Transverse colon (tissue), 4 donors: ENCODE measurements at regions not wholly inside any gene's neighbourhood (a gene's known extent, or its start where the extent isn't known, plus 50 kb on each side); places are given as distances from the start of the nearest gene placed in this dataset.

ENCODE experiments used
- DNase-seq: peaks from one replicate; pipeline ENCODE4 v3.0.0-alpha.2; 2019
- H3K27ac ChIP-seq, 4 donors: fragments of 200-600 bp; sonication (generic); 2 replicates each; pipeline ENCODE4 v1.5.1; 2016 to 2018; ENCODE audit warnings: inconsistent platforms in 4 of 4
- H3K27me3 ChIP-seq: fragments of 200-600 bp; sonication (generic); 2 replicates; pipeline ENCODE4 v1.5.1; 2017; ENCODE audit warnings: inconsistent platforms
- H3K36me3 ChIP-seq, 4 donors: fragments of 200-600 bp; sonication (generic); 2 replicates each; pipeline ENCODE4 v1.5.1; 2017 to 2019; ENCODE audit warnings: inconsistent platforms in 4 of 4
- H3K4me1 ChIP-seq, 4 donors: fragments of 200-600 bp; sonication (generic); 2 replicates each; pipeline ENCODE4 v1.5.1; 2017 to 2020; ENCODE audit warnings: inconsistent platforms in 4 of 4
- H3K4me3 ChIP-seq, 4 donors: fragments of 200-600 bp; sonication (generic); 1 replicate in 1 of 4; 2 replicates in 3 of 4; pipeline versions ENCODE4 v1.5.1 to v1.6.1; 2017 to 2019; ENCODE audit warnings: inconsistent platforms in 4 of 4
- H3K9me3 ChIP-seq, 2 donors: fragments of 200-600 bp; sonication (generic); 2 replicates each; pipeline ENCODE4 v1.5.1; 2017 to 2019; ENCODE audit warnings: inconsistent platforms in 2 of 2
- EP300 ChIP-seq: sonication (generic); formaldehyde crosslinking; IDR thresholded peaks from one replicate; pipeline ENCODE4 v1.6.1; 2017; ENCODE audit warnings: antibody characterized with exemption, low read depth
- POLR2A ChIP-seq: fragments of 450-650 bp; IDR thresholded peaks from one replicate; pipeline ENCODE4 v1.6.1; 2016; ENCODE audit warnings: antibody characterized with exemption, mild to moderate bottlenecking, moderate library complexity
- POLR2AphosphoS5 ChIP-seq, 3 donors: sonication (generic); formaldehyde crosslinking; IDR thresholded peaks; one replicate each; pipeline ENCODE4 v1.6.1; 2016; ENCODE audit warnings: antibody characterized with exemption in 3 of 3
- WGBS, 2 donors: methylation state at CpG; one replicate each; pipeline ENCODE4 v1.1.5; 2018; ENCODE audit warnings: low coverage in 1 of 2; 5-methylcytosine and 5-hydroxymethylcytosine counted together
- in situ Hi-C, 4 donors: fragments of 200-750 bp; cut with MboI; loops; one replicate each; pipeline versions ENCODE4 v1.15.0 to v1.15.1; 2017; ENCODE audit warnings: low sequenced_read_pairs in 3 of 4, low pct_ligation_motif_present in 1 of 4, low pct_unique_long_range_greater_than_20kb in 1 of 4
- intact Hi-C: fragments of 100-400 bp; cut with DNase I; formaldehyde crosslinking; loops from one replicate; pipeline ENCODE4 v1.15.1; 2023; ENCODE audit warnings: low total_unique reads
- TF ChIP-seq, protein P1 (sequence below), 5 experiments: fragments of 200-600 bp in 3 of 5; fragments of 450-650 bp in 2 of 5; sonication (generic) in 3 of 5; IDR thresholded peaks; 1 replicate in 2 of 5; 2 replicates in 3 of 5; pipeline ENCODE4 v1.5.1; 2016 to 2017; ENCODE audit warnings: antibody characterized with exemption in 5 of 5, inconsistent platforms in 3 of 5, mild to moderate bottlenecking in 2 of 5, moderate library complexity in 1 of 5

DNA sequence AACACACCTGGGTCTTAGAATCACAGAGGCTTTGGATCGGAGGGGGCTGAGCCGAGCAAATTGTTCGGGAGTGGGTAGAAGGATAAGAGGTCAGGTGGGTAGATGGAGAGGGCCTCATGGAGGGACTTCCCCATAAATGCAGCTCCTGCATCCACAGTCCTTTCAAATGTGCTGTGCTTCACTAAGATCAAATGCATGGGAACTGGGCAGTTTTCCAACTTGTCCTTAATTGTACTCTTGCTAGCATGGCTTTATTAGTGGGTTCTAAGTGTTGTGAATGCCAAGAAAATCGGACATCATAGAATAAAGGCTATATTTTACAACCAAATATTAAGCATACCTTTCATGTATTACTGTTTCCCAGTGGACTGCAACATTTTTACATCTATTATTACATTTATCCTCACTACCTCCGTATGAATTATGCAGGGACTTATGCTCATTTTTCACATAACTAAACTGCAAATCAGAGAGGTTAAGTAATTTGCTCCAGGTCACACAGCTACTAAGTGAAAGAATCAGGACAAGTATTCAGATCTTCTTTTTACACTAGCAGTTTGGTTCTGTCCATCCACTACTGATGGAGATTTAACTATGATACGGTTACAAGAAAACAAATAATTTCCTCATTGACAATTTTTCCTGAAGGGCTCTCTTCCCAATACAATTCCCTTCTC is 174.5 kb upstream of the RUNX1 start:
- no peak for DNase-seq
- intact Hi-C loops (no loop called here), in situ Hi-C loops (loop anchor here in 1 of 4 donors (25.0 kb wide), 1 partner anchor 336 kb away; no protein-coding TSS in a partner anchor)
- TF ChIP-seq EP300: no peak
- TF ChIP-seq, protein P1, sequence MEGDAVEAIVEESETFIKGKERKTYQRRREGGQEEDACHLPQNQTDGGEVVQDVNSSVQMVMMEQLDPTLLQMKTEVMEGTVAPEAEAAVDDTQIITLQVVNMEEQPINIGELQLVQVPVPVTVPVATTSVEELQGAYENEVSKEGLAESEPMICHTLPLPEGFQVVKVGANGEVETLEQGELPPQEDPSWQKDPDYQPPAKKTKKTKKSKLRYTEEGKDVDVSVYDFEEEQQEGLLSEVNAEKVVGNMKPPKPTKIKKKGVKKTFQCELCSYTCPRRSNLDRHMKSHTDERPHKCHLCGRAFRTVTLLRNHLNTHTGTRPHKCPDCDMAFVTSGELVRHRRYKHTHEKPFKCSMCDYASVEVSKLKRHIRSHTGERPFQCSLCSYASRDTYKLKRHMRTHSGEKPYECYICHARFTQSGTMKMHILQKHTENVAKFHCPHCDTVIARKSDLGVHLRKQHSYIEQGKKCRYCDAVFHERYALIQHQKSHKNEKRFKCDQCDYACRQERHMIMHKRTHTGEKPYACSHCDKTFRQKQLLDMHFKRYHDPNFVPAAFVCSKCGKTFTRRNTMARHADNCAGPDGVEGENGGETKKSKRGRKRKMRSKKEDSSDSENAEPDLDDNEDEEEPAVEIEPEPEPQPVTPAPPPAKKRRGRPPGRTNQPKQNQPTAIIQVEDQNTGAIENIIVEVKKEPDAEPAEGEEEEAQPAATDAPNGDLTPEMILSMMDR (IDR thresholded peaks at IDR 0.05): no peak
- no peak for TF ChIP-seq POLR2AphosphoS5 (IDR thresholded peaks at IDR 0.05)
- no peak for TF ChIP-seq POLR2A
- WGBS, 2 donors: 74 to 97% methylated on average over 3 to 6 of the region's 6 CpGs
- Histone ChIP-seq H3K4me3 (no peak overlapping the region), H3K27ac (no peak overlapping the region), H3K9me3 (no peaks in the 10 kb centered on the region), H3K27me3 (no peaks in the 10 kb centered on the region), H3K4me1 (no peaks in the 10 kb centered on the region), H3K36me3 (no peaks in the 10 kb centered on the region)

DNA sequence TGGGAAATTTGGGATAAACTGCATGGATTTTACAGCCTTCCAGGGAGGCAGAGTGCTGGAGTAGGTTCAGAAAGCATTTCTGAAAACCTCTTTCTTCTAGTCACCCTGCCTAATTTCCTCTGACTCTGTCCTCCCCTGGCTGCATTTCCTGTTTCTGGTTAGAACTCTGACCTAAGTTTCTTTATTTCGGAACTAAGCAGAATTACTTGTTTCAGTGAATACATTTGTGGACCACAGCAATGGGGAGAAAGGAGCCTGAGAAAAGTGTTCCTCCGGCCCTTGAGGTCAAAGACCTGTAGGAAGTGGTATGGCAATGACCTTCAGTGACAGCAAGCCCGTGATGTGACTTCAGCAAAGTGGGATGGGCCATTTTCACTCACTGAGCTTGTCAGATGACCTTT is 173.4 kb upstream of the RUNX1 start:
- in situ Hi-C loops: loop anchor here in 1 of 4 donors (25.0 kb wide), 1 partner anchor 335 kb away; no protein-coding TSS in a partner anchor

DNA sequence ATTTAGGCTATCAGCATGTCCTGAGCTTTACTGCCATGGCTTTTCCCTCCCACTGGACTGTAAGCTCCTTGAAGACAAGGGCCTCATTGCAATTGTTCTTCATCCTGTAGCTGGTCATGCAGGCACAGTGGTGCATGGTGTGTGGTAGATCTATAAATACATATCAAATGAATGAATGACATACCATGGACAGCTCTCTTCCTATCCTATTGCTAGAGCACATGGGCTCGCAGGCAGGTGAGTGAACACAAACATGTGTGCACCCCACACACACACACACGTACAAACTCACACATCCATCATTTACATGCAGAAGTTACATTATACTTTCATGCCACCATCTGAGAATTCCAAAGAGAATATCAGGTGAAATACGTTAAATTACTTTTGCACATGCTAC is 172.9 kb upstream of the RUNX1 start:
- Histone ChIP-seq H3K4me3 (no peak overlapping the region), H3K27ac (no peak overlapping the region), H3K27me3 (no peaks in the 10 kb centered on the region), H3K36me3 (no peaks in the 10 kb centered on the region), H3K9me3 (no peaks in the 10 kb centered on the region), H3K4me1 (no peaks in the 10 kb centered on the region)
- 75 to 83% methylated on average over 3 of the region's 3 CpGs for WGBS, 2 donors
- in situ Hi-C loops (loop anchor here in 1 of 4 donors (25.0 kb wide), 1 partner anchor 335 kb away; no protein-coding TSS in a partner anchor), intact Hi-C loops (no loop called here)
- DNase-seq: no peak
- no peak for TF ChIP-seq POLR2A
- TF ChIP-seq, protein P1 (IDR thresholded peaks at IDR 0.05): no peak

More for the DNA sequence above, 173.4 kb upstream of the RUNX1 start:
- H3K4me1 ChIP-seq: no peaks in the 10 kb centered on the region
- no peak for TF ChIP-seq POLR2AphosphoS5 (IDR thresholded peaks at IDR 0.05)
- TF ChIP-seq, protein P1 (IDR thresholded peaks at IDR 0.05): no peak
- TF ChIP-seq EP300: no peak
- no peak for TF ChIP-seq POLR2A
- intact Hi-C loops: no loop called here
- no peaks in the 10 kb centered on the region for H3K9me3 ChIP-seq
- no peaks in the 10 kb centered on the region for H3K36me3 ChIP-seq
- H3K27me3 ChIP-seq: no peaks in the 10 kb centered on the region
- DNase-seq: no peak
- WGBS, 2 donors: 38 to 63% methylated on average over 1 to 3 of the region's 3 CpGs
- no peak overlapping the region for H3K4me3 ChIP-seq
- H3K27ac ChIP-seq: peak overlapping the region in 1 of 4 donors; percentile 21

DNA sequence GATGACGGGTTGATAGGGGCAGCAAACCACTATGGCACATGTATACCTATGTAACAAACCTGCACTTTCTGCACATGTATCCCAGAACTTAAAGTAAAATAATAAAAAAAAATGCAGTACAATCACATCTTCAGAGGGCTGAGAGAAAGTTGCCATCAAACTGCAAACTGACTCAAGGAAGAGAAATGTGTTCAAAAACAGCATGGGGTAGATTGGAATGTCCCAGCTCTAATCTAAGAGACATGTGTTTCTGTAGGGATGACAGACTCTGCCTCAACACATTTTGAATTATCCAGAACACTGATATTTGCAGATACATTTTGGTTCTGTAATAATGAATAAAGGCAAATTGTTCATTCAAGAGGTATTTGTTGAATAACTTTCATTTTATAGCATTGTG is 171.2 kb upstream of the RUNX1 start:
- no peak for DNase-seq
- H3K9me3 ChIP-seq: no peaks in the 10 kb centered on the region
- WGBS, 2 donors: 100% methylated on average over 1 of the region's 1 CpG; no CpG with 5 or more reads in 1 of the 2 donors
- no peaks in the 10 kb centered on the region for H3K4me1 ChIP-seq
- TF ChIP-seq, protein P1 (IDR thresholded peaks at IDR 0.05): no peak
- TF ChIP-seq EP300: no peak
- TF ChIP-seq POLR2A: no peak
- no peak for TF ChIP-seq POLR2AphosphoS5 (IDR thresholded peaks at IDR 0.05)
- H3K27me3 ChIP-seq: no peaks in the 10 kb centered on the region
- H3K27ac ChIP-seq: no peak overlapping the region
- no peaks in the 10 kb centered on the region for H3K36me3 ChIP-seq
- no peak overlapping the region for H3K4me3 ChIP-seq
- intact Hi-C loops (no loop called here), in situ Hi-C loops (loop anchor here in 1 of 4 donors (25.0 kb wide), 1 partner anchor 333 kb away; no protein-coding TSS in a partner anchor)
